Embryonic facial prominence (tissue), 1 donor: ENCODE measurements at regions not wholly inside any gene's neighbourhood (a gene's known extent, or its start where the extent isn't known, plus 50 kb on each side); places are given as distances from the start of the nearest gene placed in this dataset.

Source experiments
- DNase-seq: peaks from one replicate; pipeline ENCODE4 v3.0.0-alpha.2; 2016; ENCODE audit errors: extremely low spot score

- DNase-seq, result no peak
Measured at GRCh38 chr16:17858061-17858460, 387.3 kb upstream of the XYLT1 start.

- no peak for DNase-seq
Measured at GRCh38 chr16:17853958-17854357, 383.2 kb upstream of the XYLT1 start.

GRCh38 chr16:17852977-17853702 lies 382.4 kb upstream of the XYLT1 start:
- no peak for DNase-seq

GRCh38 chr16:17850581-17851250 lies 380.0 kb upstream of the XYLT1 start:
- DNase-seq, result peak; percentile 7

GRCh38 chr16:17847234-17847795 lies 376.6 kb upstream of the XYLT1 start:
- DNase-seq, result no peak

GRCh38 chr16:17846030-17846429 lies 375.3 kb upstream of the XYLT1 start:
- no peak for DNase-seq

- no peak for DNase-seq
Measured at GRCh38 chr16:17845031-17845430, 374.3 kb upstream of the XYLT1 start.

GRCh38 chr16:17843905-17844304 lies 373.1 kb upstream of the XYLT1 start:
- no peak for DNase-seq

- no peak for DNase-seq
Measured at GRCh38 chr16:17839907-17840306, 369.1 kb upstream of the XYLT1 start.

- DNase-seq, result no peak
Measured at GRCh38 chr16:17839272-17839671, 368.5 kb upstream of the XYLT1 start.

- no peak for DNase-seq
Measured at GRCh38 chr16:17836868-17837602, 366.3 kb upstream of the XYLT1 start.

- DNase-seq, result no peak
Measured at GRCh38 chr16:17835118-17835876, 364.5 kb upstream of the XYLT1 start.

GRCh38 chr16:17832738-17833137 lies 362.0 kb upstream of the XYLT1 start:
- no peak for DNase-seq

- no peak for DNase-seq
Measured at GRCh38 chr16:17831330-17831729, 360.6 kb upstream of the XYLT1 start.

- DNase-seq, result no peak
Measured at GRCh38 chr16:17830651-17831050, 359.9 kb upstream of the XYLT1 start.

- no peak for DNase-seq
Measured at GRCh38 chr16:17829811-17830210, 359.1 kb upstream of the XYLT1 start.

GRCh38 chr16:17828012-17828411 lies 357.3 kb upstream of the XYLT1 start:
- DNase-seq, result no peak

- DNase-seq, result no peak
Measured at GRCh38 chr16:17827313-17827712, 356.6 kb upstream of the XYLT1 start.

- DNase-seq, result no peak
Measured at GRCh38 chr16:17817943-17818342, 347.2 kb upstream of the XYLT1 start.

- no peak for DNase-seq
Measured at GRCh38 chr16:17817260-17817659, 346.5 kb upstream of the XYLT1 start.

- no peak for DNase-seq
Measured at GRCh38 chr16:17812771-17813170, 342.0 kb upstream of the XYLT1 start.

- DNase-seq, result no peak
Measured at GRCh38 chr16:17804857-17805256, 334.1 kb upstream of the XYLT1 start.
